Coronary artery (tissue), 2 donors: ENCODE measurements at regions not wholly inside any gene's neighbourhood (a gene's known extent, or its start where the extent isn't known, plus 50 kb on each side); places are given as distances from the start of the nearest gene placed in this dataset.

Experiments
- DNase-seq: peaks from one replicate; pipeline ENCODE4 v3.0.0-alpha.2; 2017; ENCODE audit warnings: low spot score
- H3K27ac ChIP-seq, 2 donors: fragments of 200-600 bp; sonication (generic); one replicate each; pipeline ENCODE4 v1.5.1; 2016 to 2019
- H3K4me3 ChIP-seq: fragments of 200-600 bp; sonication (generic); 2 replicates; pipeline ENCODE4 v1.5.1; 2016; ENCODE audit warnings: mild to moderate bottlenecking, moderate library complexity
- CTCF ChIP-seq: fragments of 200-600 bp; sonication (generic); IDR thresholded peaks from one replicate; pipeline ENCODE4 v1.5.1; 2019; ENCODE audit warnings: antibody characterized with exemption

GRCh38 chr1:221632072-221632471, 109.8 kb downstream of the DUSP10 start:
- no peak for DNase-seq
- TF ChIP-seq CTCF = no peak
- H3K4me3 ChIP-seq = no peak overlapping the region

DNA sequence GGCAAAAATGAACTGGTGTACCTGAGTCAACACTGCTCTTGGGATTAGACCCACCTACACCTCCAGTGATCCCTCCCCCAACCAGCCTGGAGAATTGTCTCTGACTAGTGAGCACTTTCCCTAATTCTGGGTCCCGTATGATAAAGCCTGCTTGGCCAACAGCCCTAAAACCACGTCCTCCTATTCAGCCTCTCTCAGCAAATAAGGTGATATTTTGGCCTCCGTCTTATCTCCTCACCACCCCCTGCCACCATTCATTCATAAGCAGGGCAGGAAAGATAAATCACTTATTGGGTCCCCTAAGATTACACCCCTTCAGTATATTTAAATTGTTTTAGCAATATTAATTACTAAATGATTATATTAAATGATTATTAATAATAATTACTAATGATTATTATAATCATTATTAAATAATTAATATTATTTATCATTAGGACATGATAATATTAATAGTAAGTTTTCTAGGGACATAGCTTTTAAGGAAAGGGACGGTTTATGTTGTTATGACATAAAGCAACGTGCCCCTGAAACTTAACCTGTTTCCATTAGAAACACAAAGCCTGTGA, 108.0 kb downstream of the DUSP10 start:
- DNase-seq = no peak
- Histone ChIP-seq H3K27ac (no peak overlapping the region), H3K4me3 (no peak overlapping the region)
- TF ChIP-seq CTCF = no peak

More at GRCh38 chr1:221632072-221632471, 109.8 kb downstream of the DUSP10 start:
- H3K27ac ChIP-seq = no peak overlapping the region

DNA sequence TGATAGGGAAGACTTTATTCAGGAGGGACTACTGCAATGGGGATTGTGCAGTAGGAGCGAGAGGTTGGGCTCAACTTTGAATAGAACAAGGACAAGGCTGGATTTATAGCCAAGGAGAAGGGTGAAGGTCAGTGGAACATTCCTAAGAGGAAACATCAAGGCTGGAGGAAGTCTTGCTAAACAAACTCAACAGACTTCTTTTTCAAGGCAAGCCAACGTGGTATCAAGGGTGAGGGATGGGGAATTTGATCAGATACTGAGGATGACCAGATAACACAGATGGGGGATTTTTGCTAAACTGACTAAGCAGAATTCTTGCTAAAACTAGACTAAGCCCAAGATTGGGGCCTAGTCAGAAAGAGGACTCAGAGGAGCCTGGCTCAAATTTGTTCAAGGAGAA, 107.3 kb downstream of the DUSP10 start:
- no peak for DNase-seq
- H3K27ac ChIP-seq = no peak overlapping the region
- H3K4me3 ChIP-seq = no peak overlapping the region
- no peak for TF ChIP-seq CTCF

DNA sequence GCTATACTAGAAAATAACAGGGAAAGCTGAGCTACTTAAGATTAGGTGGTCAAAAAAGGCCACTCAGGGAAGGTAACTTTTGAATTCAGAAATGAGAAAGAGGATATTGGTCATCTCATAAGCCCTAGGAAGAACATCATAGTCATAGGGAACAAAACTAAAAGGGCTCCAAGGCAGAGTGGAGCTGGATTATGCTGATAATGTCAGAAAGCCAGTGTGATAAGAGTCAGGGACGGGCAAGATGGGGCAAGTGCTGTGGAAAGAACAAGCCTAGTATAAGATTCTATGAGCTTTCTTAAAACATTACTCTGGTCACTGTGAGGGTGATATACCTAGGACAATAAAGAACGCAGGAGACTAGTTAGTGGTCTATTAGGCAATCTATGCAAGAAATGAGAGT, 106.6 kb downstream of the DUSP10 start:
- no peak for DNase-seq
- TF ChIP-seq CTCF = no peak
- no peak overlapping the region for H3K4me3 ChIP-seq
- no peak overlapping the region for H3K27ac ChIP-seq

DNA sequence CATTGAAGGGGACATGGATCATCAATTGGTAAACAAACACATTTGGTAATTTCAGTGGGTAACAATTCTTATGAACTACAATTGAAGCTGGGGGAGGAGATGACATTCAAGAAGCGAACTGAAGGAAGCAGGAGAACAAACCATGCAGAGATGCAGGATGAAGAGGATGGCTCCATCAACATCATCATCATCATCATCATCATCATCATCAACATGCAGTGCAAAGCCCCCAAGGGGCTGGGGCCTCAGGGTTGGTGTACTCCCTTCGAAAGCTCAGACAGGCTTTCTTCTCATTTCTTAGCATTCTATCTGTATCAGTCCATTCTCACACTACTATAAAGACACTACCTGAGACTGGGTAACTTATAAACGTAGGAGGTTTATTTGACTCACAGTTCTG, 105.8 kb downstream of the DUSP10 start:
- no peak overlapping the region for H3K4me3 ChIP-seq
- H3K27ac ChIP-seq = no peak overlapping the region
- TF ChIP-seq CTCF = no peak
- DNase-seq = no peak

DNA sequence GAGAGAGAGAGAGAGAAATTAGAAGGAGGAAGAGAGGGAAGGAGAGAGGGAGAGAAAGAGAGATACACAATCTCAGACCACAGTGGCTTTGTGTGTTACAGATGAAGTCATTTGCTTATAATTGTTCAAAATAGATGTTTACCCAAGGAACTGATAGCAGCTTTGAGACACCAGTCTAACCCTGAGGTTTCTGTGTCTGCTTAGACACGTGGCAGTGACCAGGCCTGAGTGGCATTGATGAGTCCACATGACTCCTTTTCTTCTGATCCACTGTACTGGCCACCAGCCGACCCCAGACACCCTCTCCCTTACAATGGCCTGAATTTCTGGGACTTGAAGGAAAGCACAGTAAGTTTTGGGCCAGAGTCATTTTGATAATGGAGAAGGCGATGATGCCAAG, 104.9 kb downstream of the DUSP10 start:
- no peak overlapping the region for H3K4me3 ChIP-seq
- no peak for TF ChIP-seq CTCF
- no peak overlapping the region for H3K27ac ChIP-seq
- DNase-seq = no peak

GRCh38 chr1:221637641-221638041, 104.2 kb downstream of the DUSP10 start:
- no peak for TF ChIP-seq CTCF
- H3K4me3 ChIP-seq = no peak overlapping the region
- no peak for DNase-seq
- no peak overlapping the region for H3K27ac ChIP-seq
